ENCODE measurements at regions not wholly inside any gene's neighbourhood (a gene's known extent, or its start where the extent isn't known, plus 50 kb on each side); places are given as distances from the start of the nearest gene placed in this dataset.

GRCh38 chr11:45597097-45597496, 68.3 kb downstream of the CHST1 start:
- in situ Hi-C loops (cut with HindIII; ENCODE audit: low pct_unique_long_range_greater_than_20kb, low sequenced_read_pairs): no loop called here

GRCh38 chr11:45596571-45596970, 68.9 kb downstream of the CHST1 start:
- no peak for DNase-seq (ENCODE audit: low read depth)
- in situ Hi-C loops (cut with HindIII; ENCODE audit: low pct_unique_long_range_greater_than_20kb, low sequenced_read_pairs): no loop called here

More at GRCh38 chr11:45597097-45597496, 68.3 kb downstream of the CHST1 start:
- DNase-seq (ENCODE audit: low read depth): no peak

DNA sequence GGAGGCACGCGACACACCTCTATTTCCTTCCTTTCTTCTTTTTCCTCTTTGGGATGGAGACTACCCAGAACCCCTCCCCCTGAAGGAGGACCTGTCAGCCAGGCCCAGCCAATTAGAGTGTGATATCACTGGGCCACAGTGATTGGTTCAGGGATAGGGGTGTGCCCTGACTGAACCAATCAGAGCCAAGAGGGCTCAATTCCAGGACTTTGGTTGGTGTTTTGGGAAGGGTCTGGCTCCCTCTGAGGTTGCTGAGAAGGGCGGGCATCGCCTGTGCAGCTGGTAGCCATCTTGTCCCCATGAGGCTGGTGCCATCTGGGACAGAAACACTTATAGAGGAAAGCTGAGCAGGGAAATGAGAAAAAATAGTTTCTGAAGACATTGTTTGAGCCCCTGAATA, 71.4 kb downstream of the CHST1 start:
- DNase-seq (ENCODE audit: low read depth): peak; percentile 22
- in situ Hi-C loops (cut with HindIII; ENCODE audit: low pct_unique_long_range_greater_than_20kb, low sequenced_read_pairs): no loop called here

GRCh38 chr11:45592636-45593035, 72.8 kb downstream of the CHST1 start:
- in situ Hi-C loops (cut with HindIII; ENCODE audit: low pct_unique_long_range_greater_than_20kb, low sequenced_read_pairs): no loop called here
- DNase-seq (ENCODE audit: low read depth): no peak

- in situ Hi-C loops (cut with HindIII; ENCODE audit: low pct_unique_long_range_greater_than_20kb, low sequenced_read_pairs): no loop called here
- no peak for DNase-seq (ENCODE audit: low read depth)
These were observed 74.7 kb downstream of the CHST1 start for GRCh38 chr11:45590743-45591142.

- in situ Hi-C loops (cut with HindIII; ENCODE audit: low pct_unique_long_range_greater_than_20kb, low sequenced_read_pairs): no loop called here
- no peak for DNase-seq (ENCODE audit: low read depth)
These were observed 80.2 kb downstream of the CHST1 start for GRCh38 chr11:45585205-45585604.

- no peak for DNase-seq (ENCODE audit: low read depth)
- in situ Hi-C loops (cut with HindIII; ENCODE audit: low pct_unique_long_range_greater_than_20kb, low sequenced_read_pairs): no loop called here
These were observed 81.3 kb downstream of the CHST1 start for GRCh38 chr11:45583981-45584566.

- in situ Hi-C loops (cut with HindIII; ENCODE audit: low pct_unique_long_range_greater_than_20kb, low sequenced_read_pairs): no loop called here
- no peak for DNase-seq (ENCODE audit: low read depth)
These were observed 85.0 kb downstream of the CHST1 start for GRCh38 chr11:45580399-45580798.

DNA sequence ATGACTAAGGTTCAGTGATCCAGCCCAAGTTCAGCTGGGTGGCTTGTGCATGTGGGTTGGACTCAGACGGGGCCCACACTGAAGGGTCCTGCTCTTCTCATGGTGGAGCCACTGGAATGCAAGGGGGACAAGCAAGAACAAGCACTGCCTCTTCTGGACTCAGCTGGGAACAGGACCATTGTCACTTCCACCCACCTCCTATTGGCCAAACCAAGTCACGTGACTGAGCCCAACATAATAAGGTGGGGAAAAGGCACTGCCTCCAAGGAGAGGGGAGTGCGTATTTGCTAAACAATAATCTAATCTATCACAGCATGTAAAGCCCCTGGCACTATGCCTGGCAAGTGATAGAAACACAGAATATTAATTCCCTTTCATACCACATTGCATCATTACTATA, 87.1 kb downstream of the CHST1 start:
- no peak for DNase-seq (ENCODE audit: low read depth)
- in situ Hi-C loops (cut with HindIII; ENCODE audit: low pct_unique_long_range_greater_than_20kb, low sequenced_read_pairs): no loop called here

DNA sequence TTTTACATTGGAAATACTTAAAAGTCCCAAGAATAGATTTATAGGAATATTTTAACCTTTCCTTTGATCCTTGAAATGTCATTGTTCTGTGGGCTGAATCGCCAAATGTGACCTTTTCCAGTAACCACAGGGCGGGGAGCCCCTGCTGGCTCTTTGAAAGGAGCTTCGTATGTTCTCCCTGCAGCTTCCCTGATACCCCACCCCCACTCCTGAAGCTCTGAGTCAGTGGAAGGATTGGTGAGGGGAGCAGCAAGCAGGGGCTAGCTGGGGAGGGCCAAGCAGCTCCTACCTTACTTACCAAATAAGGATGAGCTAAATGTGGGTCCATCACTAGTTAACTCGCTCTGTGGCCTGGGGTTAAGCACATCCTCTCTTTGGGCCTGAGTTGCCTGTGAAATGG, 87.7 kb downstream of the CHST1 start:
- no peak for DNase-seq (ENCODE audit: low read depth)
- in situ Hi-C loops (cut with HindIII; ENCODE audit: low pct_unique_long_range_greater_than_20kb, low sequenced_read_pairs): no loop called here

GRCh38 chr11:45576461-45577215, 88.8 kb downstream of the CHST1 start:
- DNase-seq (ENCODE audit: low read depth): no peak
- in situ Hi-C loops (cut with HindIII; ENCODE audit: low pct_unique_long_range_greater_than_20kb, low sequenced_read_pairs): no loop called here

DNA sequence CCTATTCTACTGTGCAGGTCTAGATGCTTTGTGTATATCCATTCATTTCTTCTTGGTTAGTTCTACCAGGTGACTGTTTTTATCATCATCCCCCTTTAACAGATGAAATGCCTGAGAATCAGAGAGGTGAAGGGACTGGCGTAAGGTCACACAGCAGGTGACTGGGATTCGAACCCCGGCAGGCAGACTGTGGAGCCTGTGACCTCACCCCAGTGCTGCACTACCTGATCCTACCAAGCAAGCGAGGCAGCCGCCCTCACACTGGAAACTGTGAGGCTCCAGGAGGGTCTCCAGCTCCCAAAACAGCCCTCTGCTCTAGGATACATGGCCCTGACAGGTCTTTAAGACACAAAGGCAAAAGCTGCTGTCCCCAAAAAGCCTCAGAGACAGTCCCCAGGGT, 91.7 kb downstream of the CHST1 start:
- in situ Hi-C loops (cut with HindIII; ENCODE audit: low pct_unique_long_range_greater_than_20kb, low sequenced_read_pairs): no loop called here
- no peak for DNase-seq (ENCODE audit: low read depth)

- in situ Hi-C loops (cut with HindIII; ENCODE audit: low pct_unique_long_range_greater_than_20kb, low sequenced_read_pairs): no loop called here
- DNase-seq (ENCODE audit: low read depth): no peak
These were observed 92.9 kb downstream of the CHST1 start for GRCh38 chr11:45572354-45573123.

DNA sequence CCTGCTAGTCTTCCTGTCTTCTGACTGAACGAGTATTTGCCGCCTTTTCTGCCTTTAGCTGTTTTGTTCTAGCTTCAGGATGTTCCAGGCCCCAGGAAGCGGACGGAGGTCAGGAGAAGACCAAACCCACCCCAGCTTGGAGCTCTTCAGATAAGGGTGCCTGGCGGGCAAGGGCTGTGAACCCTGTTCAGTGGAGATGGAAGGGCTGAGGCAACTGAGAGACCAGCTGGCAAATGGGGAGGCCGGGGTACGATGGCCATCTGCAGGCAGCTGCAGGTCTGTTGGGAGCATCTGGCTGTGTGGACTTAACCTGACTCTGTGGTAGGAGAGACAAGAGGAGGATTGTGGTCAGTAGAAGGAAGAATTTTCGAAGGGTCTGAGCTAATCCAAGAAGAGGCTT, 95.6 kb downstream of the CHST1 start:
- no peak for DNase-seq (ENCODE audit: low read depth)
- in situ Hi-C loops (cut with HindIII; ENCODE audit: low pct_unique_long_range_greater_than_20kb, low sequenced_read_pairs): no loop called here

- DNase-seq (ENCODE audit: low read depth): no peak
- in situ Hi-C loops (cut with HindIII; ENCODE audit: low pct_unique_long_range_greater_than_20kb, low sequenced_read_pairs): no loop called here
These were observed 97.4 kb downstream of the CHST1 start for GRCh38 chr11:45568049-45568448.

DNA sequence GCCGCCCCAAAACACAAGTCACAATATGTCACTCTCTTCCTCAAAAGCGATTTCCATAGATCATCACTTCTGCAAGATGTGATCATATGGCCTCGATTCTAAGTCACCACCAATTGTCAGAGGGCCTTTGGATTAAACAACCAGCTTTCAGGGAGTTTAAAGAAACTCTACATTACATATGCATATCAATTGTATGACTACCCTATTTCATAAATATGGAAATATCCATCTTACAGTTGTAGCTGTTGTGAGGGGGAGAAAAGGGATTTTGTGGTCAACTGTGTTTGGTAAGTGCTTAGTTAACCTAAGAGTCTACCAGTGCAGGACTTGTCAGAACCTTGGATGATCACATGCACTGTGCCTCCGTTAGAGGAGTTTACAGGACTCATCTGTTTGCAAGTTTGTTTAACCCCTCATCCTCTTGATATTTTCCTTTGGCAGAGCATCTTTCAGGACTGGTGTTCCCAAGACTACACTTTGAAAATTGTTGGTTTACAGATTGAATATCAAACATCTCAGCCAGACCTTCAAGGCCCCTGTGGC, 99.9 kb downstream of the CHST1 start:
- DNase-seq (ENCODE audit: low read depth): no peak
- in situ Hi-C loops (cut with HindIII; ENCODE audit: low pct_unique_long_range_greater_than_20kb, low sequenced_read_pairs): no loop called here

DNA sequence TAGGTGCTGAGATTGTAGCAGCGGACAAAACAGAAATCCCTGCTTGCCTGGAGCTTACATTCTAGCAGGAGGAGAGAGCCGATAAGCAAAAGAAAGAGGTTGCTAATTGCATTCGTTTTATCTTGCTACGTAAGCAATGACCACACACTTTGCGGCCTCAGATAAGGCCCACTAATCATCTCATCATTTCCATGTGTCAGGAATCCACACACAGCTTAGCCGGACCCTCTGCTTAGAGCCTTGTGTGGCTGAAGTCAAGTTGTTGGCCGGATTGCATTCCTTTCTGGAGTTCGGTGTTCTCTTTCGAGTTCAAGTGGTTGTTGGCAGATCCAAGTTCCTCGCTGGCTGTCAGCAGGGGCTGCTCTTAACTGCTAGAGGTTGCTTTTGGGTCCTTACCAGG, 101.6 kb downstream of the CHST1 start:
- no peak for DNase-seq (ENCODE audit: low read depth)
- in situ Hi-C loops (cut with HindIII; ENCODE audit: low pct_unique_long_range_greater_than_20kb, low sequenced_read_pairs): no loop called here

- in situ Hi-C loops (cut with HindIII; ENCODE audit: low pct_unique_long_range_greater_than_20kb, low sequenced_read_pairs): no loop called here
- DNase-seq (ENCODE audit: low read depth): no peak
These were observed 102.3 kb downstream of the CHST1 start for GRCh38 chr11:45563171-45563570.

- in situ Hi-C loops (cut with HindIII; ENCODE audit: low pct_unique_long_range_greater_than_20kb, low sequenced_read_pairs): no loop called here
- DNase-seq (ENCODE audit: low read depth): no peak
These were observed 104.5 kb downstream of the CHST1 start for GRCh38 chr11:45560913-45561281.
